H9 (cell line): ENCODE measurements at regions not wholly inside any gene's neighbourhood (a gene's known extent, or its start where the extent isn't known, plus 50 kb on each side); places are given as distances from the start of the nearest gene placed in this dataset.

Experiments
- DNase-seq: peaks from one replicate; pipeline ENCODE4 v3.0.0-alpha.2; 2017
- H2AFZ ChIP-seq: one replicate; pipeline ENCODE4 v1.6.1; 2013; ENCODE audit warnings: mild to moderate bottlenecking, low read length, control low read depth, moderate library complexity
- H2AK5ac ChIP-seq: 2 replicates; pipeline ENCODE4 v1.6.1; 2013; ENCODE audit warnings: low read length, control low read depth, mixed read lengths; ENCODE audit not compliant: insufficient read length
- H2BK120ac ChIP-seq: one replicate; pipeline ENCODE4 v1.6.1; 2013; ENCODE audit warnings: low read depth, mild to moderate bottlenecking, low read length, control low read depth, inconsistent platforms; ENCODE audit not compliant: poor library complexity, severe bottlenecking
- H2BK12ac ChIP-seq: 2 replicates; pipeline ENCODE4 v1.6.1; 2013; ENCODE audit warnings: low read length, control low read depth, mixed read lengths, low read depth; ENCODE audit not compliant: insufficient read length
- H2BK15ac ChIP-seq: 2 replicates; pipeline ENCODE4 v1.6.1; 2013; ENCODE audit warnings: low read depth, low read length, control low read depth
- H2BK20ac ChIP-seq: one replicate; pipeline ENCODE4 v1.6.1; 2013; ENCODE audit warnings: low read depth, mild to moderate bottlenecking, low read length, control low read depth, inconsistent platforms; ENCODE audit not compliant: poor library complexity, severe bottlenecking
- H2BK5ac ChIP-seq: 2 replicates; pipeline ENCODE4 v1.6.1; 2013; ENCODE audit warnings: low read length, control low read depth, mixed read lengths; ENCODE audit not compliant: insufficient read length
- H3K14ac ChIP-seq: 2 replicates; pipeline ENCODE4 v1.6.1; 2013; ENCODE audit warnings: low read length, control low read depth; ENCODE audit not compliant: insufficient read depth
- H3K18ac ChIP-seq: 2 replicates; pipeline ENCODE4 v1.6.1; 2013; ENCODE audit warnings: low read depth, mild to moderate bottlenecking, mixed read lengths, low read length, control low read depth; ENCODE audit not compliant: insufficient read length
- H3K23ac ChIP-seq: 2 replicates; pipeline ENCODE4 v1.6.1; 2013; ENCODE audit warnings: low read length, control low read depth, mixed read lengths, low read depth; ENCODE audit not compliant: insufficient read length
- H3K23me2 ChIP-seq: 2 replicates; pipeline ENCODE4 v1.6.1; 2013; ENCODE audit warnings: low read depth, mild to moderate bottlenecking, mixed read lengths, low read length, control low read depth; ENCODE audit not compliant: insufficient read length, poor library complexity, severe bottlenecking
- H3K27ac ChIP-seq: 2 replicates; pipeline ENCODE4 v1.5.1; 2013; ENCODE audit warnings: low read length, control low read depth, mixed read lengths, low read depth; ENCODE audit not compliant: insufficient read length
- H3K27me3 ChIP-seq: 2 replicates; pipeline ENCODE4 v1.6.1; 2013; ENCODE audit warnings: low read length, control low read depth, inconsistent platforms; ENCODE audit not compliant: insufficient read depth
- H3K4ac ChIP-seq: 2 replicates; pipeline ENCODE4 v1.6.1; 2013; ENCODE audit warnings: low read depth, mild to moderate bottlenecking, control low read depth, inconsistent platforms, low read length, moderate library complexity
- H3K4me1 ChIP-seq: 2 replicates; pipeline ENCODE4 v1.6.1; 2013; ENCODE audit warnings: low read length, control low read depth, inconsistent platforms; ENCODE audit not compliant: insufficient read depth
- H3K4me2 ChIP-seq: 2 replicates; pipeline ENCODE4 v1.6.1; 2013; ENCODE audit warnings: low read length, control low read depth, mixed read lengths; ENCODE audit not compliant: insufficient read length, insufficient read depth
- H3K56ac ChIP-seq: 2 replicates; pipeline ENCODE4 v1.6.1; 2013; ENCODE audit warnings: low read depth, mild to moderate bottlenecking, mixed read lengths, low read length, control low read depth; ENCODE audit not compliant: insufficient read length
- H3K79me1 ChIP-seq: 2 replicates; pipeline ENCODE4 v1.6.1; 2013; ENCODE audit warnings: low read depth, mild to moderate bottlenecking, moderate library complexity, low read length, control low read depth, inconsistent platforms; ENCODE audit not compliant: insufficient read depth, poor library complexity, severe bottlenecking
- H3K79me2 ChIP-seq: 2 replicates; pipeline ENCODE4 v1.6.1; 2013; ENCODE audit warnings: low read length, control low read depth, inconsistent platforms; ENCODE audit not compliant: insufficient read depth
- H3K9ac ChIP-seq: 2 replicates; pipeline ENCODE4 v1.6.1; 2013; ENCODE audit warnings: low read length, control low read depth, mixed read lengths; ENCODE audit not compliant: insufficient read length; ENCODE audit errors: extremely low read depth
- H3K9me3 ChIP-seq: one replicate; pipeline ENCODE4 v1.6.1; 2013; ENCODE audit warnings: low read depth, low read length, inconsistent platforms; ENCODE audit not compliant: control insufficient read depth
- H3T11ph ChIP-seq: one replicate; pipeline ENCODE4 v1.6.1; 2013; ENCODE audit warnings: mild to moderate bottlenecking, low read length, control low read depth, inconsistent platforms
- H4K20me1 ChIP-seq: one replicate; pipeline ENCODE4 v1.6.1; 2013; ENCODE audit not compliant: control insufficient read depth, insufficient read length, insufficient read depth
- H4K5ac ChIP-seq: 2 replicates; pipeline ENCODE4 v1.6.1; 2013; ENCODE audit warnings: low read depth, mild to moderate bottlenecking, mixed read lengths, low read length, control low read depth; ENCODE audit not compliant: insufficient read length
- H4K8ac ChIP-seq: replicated peaks from 2 replicates; pipeline ENCODE4 v1.6.1; 2013; ENCODE audit warnings: low read length, control low read depth, mixed read lengths, low read depth; ENCODE audit not compliant: insufficient read length
- H4K91ac ChIP-seq: 2 replicates; pipeline ENCODE4 v1.6.1; 2013; ENCODE audit warnings: low read depth, mild to moderate bottlenecking, moderate library complexity, mixed read lengths, low read length, control low read depth; ENCODE audit not compliant: insufficient read length
- H3K27ac Mint-ChIP-seq, 3 experiments: 2 replicates in 2 of 3; 3 replicates in 1 of 3; pipeline ENCODE4 v1.8.0; 2020 to 2021; ENCODE audit warnings: mixed read lengths in 3 of 3, mild to moderate bottlenecking in 1 of 3, moderate library complexity in 1 of 3
- H3K27me3 Mint-ChIP-seq: 2 replicates; pipeline ENCODE4 v1.8.0; 2021; ENCODE audit warnings: low read depth, mild to moderate bottlenecking, moderate library complexity, mixed read lengths
- H3K36me3 Mint-ChIP-seq, 3 experiments: 2 replicates in 2 of 3; 3 replicates in 1 of 3; pipeline ENCODE4 v1.8.0; 2020 to 2021; ENCODE audit warnings: low read depth in 3 of 3, mixed read lengths in 3 of 3; ENCODE audit not compliant: insufficient read depth in 1 of 3
- H3K4me1 Mint-ChIP-seq, 2 experiments: 2 replicates each; pipeline ENCODE4 v1.8.0; 2020; ENCODE audit warnings: mixed read lengths in 2 of 2
- H3K4me3 Mint-ChIP-seq, 2 experiments: 2 replicates in 1 of 2; 3 replicates in 1 of 2; pipeline ENCODE4 v1.8.0; 2020 to 2021; ENCODE audit warnings: mild to moderate bottlenecking in 2 of 2, mixed read lengths in 2 of 2, moderate library complexity in 1 of 2
- H3K9me3 Mint-ChIP-seq, 2 experiments: 2 replicates in 1 of 2; 3 replicates in 1 of 2; pipeline ENCODE4 v1.8.0; 2020; ENCODE audit warnings: mild to moderate bottlenecking in 2 of 2, mixed read lengths in 2 of 2, moderate library complexity in 1 of 2
- WGBS: extraction: QIAGEN DNeasy Blood & Tissue Kit; methylation state at CpG from one replicate; pipeline ENCODE4 v1.1.7; 2013; ENCODE audit warnings: missing lambda C conversion rate, low lambda C conversion rate, mixed read lengths; ENCODE audit not compliant: insufficient read length; ENCODE audit errors: extremely low coverage; 5-methylcytosine and 5-hydroxymethylcytosine counted together
- TF ChIP-seq, protein P1 (sequence below): fragments of 200-600 bp; sonication (generic); conservative IDR thresholded peaks from 3 replicates; pipeline ENCODE4 v1.8.0; 2021; ENCODE audit warnings: antibody characterized with exemption, mild to moderate bottlenecking

- H2BK15ac ChIP-seq: no peak overlapping the region
- H3K14ac ChIP-seq: no peak overlapping the region
- DNase-seq: no peak
- no peak overlapping the region for H2AK5ac ChIP-seq
- no peak overlapping the region for H2BK5ac ChIP-seq
- no peaks in the 10 kb centered on the region for H3K79me2 ChIP-seq
- H3K4me2 ChIP-seq: no peak overlapping the region
- H2BK120ac ChIP-seq: no peak overlapping the region
- H3K23me2 ChIP-seq: no peaks in the 10 kb centered on the region
- H3K27me3 ChIP-seq: no peaks in the 10 kb centered on the region
- H3K4me3 Mint-ChIP-seq: no peak overlapping the region
- H3K4me1 Mint-ChIP-seq: peaks cover 5 to 6% of the 10 kb centered on the region in 2 experiments; a peak in 3 of 4 replicates
- no peak overlapping the region for H3K56ac ChIP-seq
- H3K9me3 Mint-ChIP-seq: no peaks in the 10 kb centered on the region; a peak in 1 of 5 replicates
- H3K79me1 ChIP-seq: no peaks in the 10 kb centered on the region
- no peak overlapping the region for H4K8ac ChIP-seq
- H3K36me3 Mint-ChIP-seq: peaks cover 0 to 1% (median 0%) of the 10 kb centered on the region in 3 experiments; a peak in 1 of 7 replicates
- no peak overlapping the region for H2BK20ac ChIP-seq
- no peaks in the 10 kb centered on the region for H3K27me3 Mint-ChIP-seq
- no peak overlapping the region for H3T11ph ChIP-seq
- no peak overlapping the region for H2AFZ ChIP-seq
- no peak overlapping the region for H4K91ac ChIP-seq
- H3K4me1 ChIP-seq: no peaks in the 10 kb centered on the region
- WGBS: no CpG with 5 or more reads among the region's 3 CpGs
- H4K5ac ChIP-seq: no peak overlapping the region
- H3K27ac Mint-ChIP-seq: 0 out of 7 replicates have a peak overlapping the region, but pooled peaks of 1 of the 3 experiments have one; percentile 19
- H4K20me1 ChIP-seq: no peaks in the 10 kb centered on the region
- H3K4ac ChIP-seq: no peak overlapping the region
- H3K23ac ChIP-seq: no peak overlapping the region
- no peak overlapping the region for H3K27ac ChIP-seq
- TF ChIP-seq, protein P1, sequence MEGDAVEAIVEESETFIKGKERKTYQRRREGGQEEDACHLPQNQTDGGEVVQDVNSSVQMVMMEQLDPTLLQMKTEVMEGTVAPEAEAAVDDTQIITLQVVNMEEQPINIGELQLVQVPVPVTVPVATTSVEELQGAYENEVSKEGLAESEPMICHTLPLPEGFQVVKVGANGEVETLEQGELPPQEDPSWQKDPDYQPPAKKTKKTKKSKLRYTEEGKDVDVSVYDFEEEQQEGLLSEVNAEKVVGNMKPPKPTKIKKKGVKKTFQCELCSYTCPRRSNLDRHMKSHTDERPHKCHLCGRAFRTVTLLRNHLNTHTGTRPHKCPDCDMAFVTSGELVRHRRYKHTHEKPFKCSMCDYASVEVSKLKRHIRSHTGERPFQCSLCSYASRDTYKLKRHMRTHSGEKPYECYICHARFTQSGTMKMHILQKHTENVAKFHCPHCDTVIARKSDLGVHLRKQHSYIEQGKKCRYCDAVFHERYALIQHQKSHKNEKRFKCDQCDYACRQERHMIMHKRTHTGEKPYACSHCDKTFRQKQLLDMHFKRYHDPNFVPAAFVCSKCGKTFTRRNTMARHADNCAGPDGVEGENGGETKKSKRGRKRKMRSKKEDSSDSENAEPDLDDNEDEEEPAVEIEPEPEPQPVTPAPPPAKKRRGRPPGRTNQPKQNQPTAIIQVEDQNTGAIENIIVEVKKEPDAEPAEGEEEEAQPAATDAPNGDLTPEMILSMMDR: no peak
- no peak overlapping the region for H3K9ac ChIP-seq
- H3K9me3 ChIP-seq: no peaks in the 10 kb centered on the region
- H2BK12ac ChIP-seq: no peak overlapping the region
- H3K18ac ChIP-seq: no peak overlapping the region
Measured at GRCh38 chr1:187894349-187894748, 1065.6 kb downstream of the PLA2G4A start.
